Astrocyte (in vitro differentiated cells and primary cell): ENCODE measurements at regions not wholly inside any gene's neighbourhood (a gene's known extent, or its start where the extent isn't known, plus 50 kb on each side); places are given as distances from the start of the nearest gene placed in this dataset.

Experiments used
- CTCF ChIP-seq: IDR thresholded peaks from 2 replicates; pipeline ENCODE4 v1.5.1; 2011; ENCODE audit warnings: low read depth, mild to moderate bottlenecking, inconsistent platforms, low read length, moderate library complexity; ENCODE audit not compliant: insufficient read depth
- EZH2 ChIP-seq: IDR thresholded peaks from 2 replicates; pipeline ENCODE4 v1.6.1; 2012; ENCODE audit warnings: mild to moderate bottlenecking, low read length, inconsistent platforms; ENCODE audit not compliant: insufficient read depth

GRCh38 chr3:24944805-24945520, 450.3 kb upstream of the THRB start:
- TF ChIP-seq CTCF (no peak), EZH2 (no peak)
